ENCODE measurements at regions not wholly inside any gene's neighbourhood (a gene's known extent, or its start where the extent isn't known, plus 50 kb on each side); places are given as distances from the start of the nearest gene placed in this dataset.

DNA sequence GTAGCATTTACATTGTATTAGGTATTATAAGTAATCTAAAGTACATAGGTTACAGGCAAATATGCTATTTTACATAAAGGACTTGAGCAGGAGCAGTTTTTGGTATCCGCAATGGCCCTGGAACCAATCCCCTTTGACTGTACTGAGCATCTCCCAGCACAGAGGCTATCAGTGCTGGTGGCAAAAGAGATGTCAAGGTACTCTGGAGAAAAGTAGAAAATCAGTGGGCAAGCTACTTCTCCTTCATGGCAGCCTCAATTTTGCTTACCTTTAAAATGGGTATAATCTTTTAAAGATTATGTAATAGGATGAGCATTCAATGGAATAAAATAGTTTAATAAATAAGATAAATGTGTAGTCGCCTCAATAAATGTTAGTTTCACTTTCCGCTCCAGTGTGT lies 56.7 kb upstream of the LMCD1 start:
- no peak overlapping the region for H3K27ac ChIP-seq (ENCODE audit: low read depth, low read length)
- WGBS, 3 donors, result 85 to 94% (median 90%) methylated on average over 3 of the region's 3 CpGs

- no peak overlapping the region for H3K27ac ChIP-seq (ENCODE audit: low read depth, low read length)
These were observed 55.8 kb upstream of the LMCD1 start for GRCh38 chr3:8445861-8446260.

GRCh38 chr3:8446845-8447244 lies 54.8 kb upstream of the LMCD1 start:
- 85 to 91% (median 90%) methylated on average over 2 of the region's 2 CpGs for WGBS, 3 donors
- H3K27ac ChIP-seq (ENCODE audit: low read depth, low read length), result no peak overlapping the region

More at GRCh38 chr3:8445861-8446260, 55.8 kb upstream of the LMCD1 start:
- whole genome bisulfite sequencing, 3 donors, result 55 to 85% (median 60%) methylated on average over 2 of the region's 2 CpGs

- no peak overlapping the region for H3K27ac ChIP-seq (ENCODE audit: low read depth, low read length)
These were observed 51.0 kb upstream of the LMCD1 start for GRCh38 chr3:8450618-8451017.

GRCh38 chr3:8451696-8452095 lies 49.9 kb upstream of the LMCD1 start:
- WGBS, 3 donors, result 60 to 84% (median 69%) methylated on average over 4 of the region's 4 CpGs
- H3K27ac ChIP-seq (ENCODE audit: low read depth, low read length), result no peak overlapping the region

Data from adipose tissue (tissue), 3 donors.